DND-41 (cell line): ENCODE measurements at regions not wholly inside any gene's neighbourhood (a gene's known extent, or its start where the extent isn't known, plus 50 kb on each side); places are given as distances from the start of the nearest gene placed in this dataset.

Experiments
- EZH2 ChIP-seq: IDR thresholded peaks from 3 replicates; pipeline ENCODE4 v1.6.1; 2012; ENCODE audit warnings: borderline replicate concordance, low read depth, mild to moderate bottlenecking, moderate library complexity, low read length, inconsistent platforms; ENCODE audit not compliant: severe bottlenecking
- TF ChIP-seq, protein P1 (sequence below): IDR thresholded peaks from 2 replicates; pipeline ENCODE4 v1.5.1; 2012; ENCODE audit warnings: borderline replicate concordance, low read length, moderate library complexity, mild to moderate bottlenecking; ENCODE audit not compliant: poor library complexity, severe bottlenecking; ENCODE audit errors: extremely low read depth

- TF ChIP-seq, protein P1, sequence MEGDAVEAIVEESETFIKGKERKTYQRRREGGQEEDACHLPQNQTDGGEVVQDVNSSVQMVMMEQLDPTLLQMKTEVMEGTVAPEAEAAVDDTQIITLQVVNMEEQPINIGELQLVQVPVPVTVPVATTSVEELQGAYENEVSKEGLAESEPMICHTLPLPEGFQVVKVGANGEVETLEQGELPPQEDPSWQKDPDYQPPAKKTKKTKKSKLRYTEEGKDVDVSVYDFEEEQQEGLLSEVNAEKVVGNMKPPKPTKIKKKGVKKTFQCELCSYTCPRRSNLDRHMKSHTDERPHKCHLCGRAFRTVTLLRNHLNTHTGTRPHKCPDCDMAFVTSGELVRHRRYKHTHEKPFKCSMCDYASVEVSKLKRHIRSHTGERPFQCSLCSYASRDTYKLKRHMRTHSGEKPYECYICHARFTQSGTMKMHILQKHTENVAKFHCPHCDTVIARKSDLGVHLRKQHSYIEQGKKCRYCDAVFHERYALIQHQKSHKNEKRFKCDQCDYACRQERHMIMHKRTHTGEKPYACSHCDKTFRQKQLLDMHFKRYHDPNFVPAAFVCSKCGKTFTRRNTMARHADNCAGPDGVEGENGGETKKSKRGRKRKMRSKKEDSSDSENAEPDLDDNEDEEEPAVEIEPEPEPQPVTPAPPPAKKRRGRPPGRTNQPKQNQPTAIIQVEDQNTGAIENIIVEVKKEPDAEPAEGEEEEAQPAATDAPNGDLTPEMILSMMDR = no peak
- no peak for TF ChIP-seq EZH2
Observed at GRCh38 chr6:6915219-6915618, 192.5 kb upstream of the RREB1 start.
